ENCODE measurements at regions not wholly inside any gene's neighbourhood (a gene's known extent, or its start where the extent isn't known, plus 50 kb on each side); places are given as distances from the start of the nearest gene placed in this dataset.
A peak's percentile ranks its signal among the peaks of the same experiment; 100 is the strongest.
"Not testable (repeated sequence)": the region's sequence is repeated elsewhere in the genome, so short reads cannot be mapped to it uniquely, and the experiment has no call there.

DNA sequence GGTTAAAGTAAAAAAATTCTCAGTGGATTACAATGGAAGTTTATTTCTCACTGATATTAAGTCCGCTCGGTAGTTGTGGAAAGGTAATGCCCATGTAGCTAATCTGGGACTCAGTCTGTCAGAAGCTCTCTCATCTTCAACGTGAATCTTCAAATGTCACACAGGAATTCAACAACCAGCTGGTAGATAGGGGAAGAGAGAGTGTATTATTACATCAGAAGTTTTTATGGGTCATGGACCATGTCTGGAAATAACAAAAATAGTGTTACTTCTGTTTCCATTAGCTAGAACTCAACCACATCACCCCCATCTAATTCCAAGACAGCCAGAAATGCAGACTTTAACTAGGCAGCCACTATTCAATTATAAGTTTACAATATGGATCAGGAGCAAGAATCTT lies 506.1 kb upstream of the HTR2C start:
- DNase-seq = no peak

DNA sequence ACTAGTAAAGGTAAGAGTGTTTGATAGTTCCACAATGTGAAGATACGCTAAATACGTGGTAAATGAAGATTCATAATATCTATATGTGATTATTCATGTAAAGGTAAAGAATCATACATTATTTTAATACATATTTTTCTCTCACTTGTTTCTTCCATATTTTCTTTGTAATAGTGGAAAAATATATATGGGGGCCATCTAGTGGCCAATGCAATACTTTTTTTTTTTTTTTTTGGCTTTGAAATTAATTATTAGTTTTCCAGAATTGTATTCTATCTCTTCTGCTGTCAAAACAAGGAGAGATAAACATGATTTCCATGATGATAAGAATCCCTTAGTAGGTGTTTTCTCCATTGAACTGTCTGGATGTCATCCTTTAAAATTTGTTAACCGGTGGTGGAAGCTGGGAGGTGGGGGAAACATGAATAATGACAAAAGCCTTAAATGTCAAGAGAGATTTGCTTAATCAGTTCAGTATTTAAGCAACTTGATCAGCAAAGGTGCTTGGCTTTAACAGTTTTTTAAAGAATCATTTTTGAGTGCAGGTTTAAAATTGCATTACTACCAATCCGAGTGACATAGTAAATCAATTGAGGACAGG lies 508.7 kb upstream of the HTR2C start:
- DNase-seq = no peak

DNA sequence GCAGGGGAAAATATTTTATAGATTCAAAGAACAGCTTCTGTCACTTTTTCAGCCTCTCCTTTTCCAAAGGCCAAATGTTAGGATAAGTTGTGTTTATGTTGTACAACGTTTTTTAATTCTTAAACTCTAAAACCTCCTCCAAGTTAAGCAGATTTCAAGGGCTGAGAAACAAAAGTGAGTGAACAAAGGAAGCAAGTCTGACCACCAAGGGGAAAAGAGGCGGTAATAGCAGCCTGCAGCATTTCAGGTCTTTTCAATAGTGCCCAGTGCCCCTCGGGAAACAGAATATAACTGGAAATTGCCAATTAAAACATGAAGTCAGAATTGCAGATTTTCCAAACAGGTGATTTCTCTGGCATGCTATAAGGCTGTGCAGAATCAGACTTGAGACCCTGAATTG lies 510.0 kb upstream of the HTR2C start:
- DNase-seq = no peak

DNA sequence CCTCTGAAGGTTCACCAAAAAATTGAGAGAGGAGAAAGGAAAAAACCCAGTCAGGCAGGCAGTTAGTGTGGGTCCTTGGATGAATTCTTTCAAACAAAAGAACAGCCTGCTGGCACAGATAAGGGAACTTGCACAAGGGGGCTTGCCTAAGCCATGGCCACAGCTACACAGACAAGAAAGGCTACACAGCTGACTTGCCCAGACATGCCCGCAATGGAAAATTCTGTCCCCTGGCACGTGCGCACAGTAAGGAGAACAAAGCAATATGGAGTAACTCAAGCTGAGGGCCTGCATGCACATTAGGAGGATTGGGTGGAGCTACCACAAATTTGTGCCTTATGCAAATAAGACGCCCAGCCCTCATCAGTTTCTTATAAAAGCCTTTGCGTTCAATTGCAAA lies 512.5 kb upstream of the HTR2C start:
- no peak for DNase-seq

DNA sequence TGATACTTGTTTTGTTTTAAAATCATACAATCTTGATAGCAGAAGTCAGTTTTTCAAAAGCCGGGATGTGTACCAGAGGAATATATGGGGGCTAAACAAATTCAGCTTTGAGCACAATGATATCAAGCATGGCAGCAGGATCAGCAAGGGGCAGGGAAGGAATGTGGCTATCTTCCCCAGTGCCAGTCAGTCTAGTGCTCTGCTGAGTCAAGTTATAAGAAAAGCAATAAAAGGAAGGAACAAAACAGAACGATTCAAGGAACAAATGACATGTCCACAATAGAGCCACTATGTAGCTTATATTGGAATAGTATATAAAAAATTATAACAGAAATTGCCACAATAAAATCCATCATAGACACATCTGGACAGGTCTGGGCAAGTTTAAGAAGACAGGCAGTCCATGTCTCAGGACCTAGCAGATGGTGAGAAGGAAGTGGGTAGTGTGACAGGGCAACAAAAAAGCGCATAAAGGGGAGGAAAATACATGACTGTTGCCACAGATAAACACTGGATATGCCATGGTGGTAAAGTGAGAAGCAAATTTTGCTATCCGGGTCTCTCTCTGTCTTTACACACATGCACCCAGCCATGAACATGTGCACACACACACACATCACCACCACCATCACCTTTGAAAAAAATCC lies 518.2 kb upstream of the HTR2C start:
- DNase-seq = no peak

DNA sequence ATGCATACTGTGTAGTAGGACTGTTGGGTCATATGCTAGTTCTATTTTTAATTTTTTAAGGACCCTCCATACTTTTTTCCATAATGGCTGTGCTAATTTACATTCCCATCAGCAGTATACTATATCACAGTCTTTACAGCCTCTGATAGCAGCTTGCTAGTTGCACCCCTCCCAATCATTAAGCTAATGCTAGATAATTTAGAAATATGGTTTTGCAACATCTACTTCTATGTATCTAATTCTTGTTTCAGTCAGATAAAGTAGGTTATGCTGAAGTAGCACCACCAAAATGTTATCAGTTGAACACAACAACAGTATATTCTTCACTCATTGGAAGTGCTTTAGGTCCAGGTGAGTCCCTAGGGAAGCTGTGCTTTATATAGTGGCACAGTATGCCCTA lies 522.7 kb upstream of the HTR2C start:
- no peak for DNase-seq

DNA sequence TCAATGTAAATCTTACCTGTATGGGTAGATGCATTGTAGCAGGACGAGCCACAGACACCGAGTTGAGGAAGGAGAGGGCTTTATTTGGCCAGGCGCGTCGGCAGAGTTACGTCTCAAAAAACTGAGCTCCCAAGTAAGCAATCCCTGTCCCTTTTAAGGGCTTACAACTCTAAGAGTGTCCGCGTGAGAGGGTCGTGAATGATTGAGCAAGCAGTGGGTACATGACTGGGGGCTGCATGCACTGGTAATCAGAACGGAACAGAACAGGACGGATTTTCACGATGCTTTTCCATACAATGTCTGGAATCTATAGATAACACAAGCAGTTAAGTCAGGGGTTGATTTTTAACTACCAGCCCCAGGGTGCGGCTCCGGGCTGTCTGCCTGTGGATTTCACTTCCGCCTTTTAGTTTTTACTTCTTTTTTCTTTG lies 524.9 kb upstream of the HTR2C start:
- DNase-seq = no peak

DNA sequence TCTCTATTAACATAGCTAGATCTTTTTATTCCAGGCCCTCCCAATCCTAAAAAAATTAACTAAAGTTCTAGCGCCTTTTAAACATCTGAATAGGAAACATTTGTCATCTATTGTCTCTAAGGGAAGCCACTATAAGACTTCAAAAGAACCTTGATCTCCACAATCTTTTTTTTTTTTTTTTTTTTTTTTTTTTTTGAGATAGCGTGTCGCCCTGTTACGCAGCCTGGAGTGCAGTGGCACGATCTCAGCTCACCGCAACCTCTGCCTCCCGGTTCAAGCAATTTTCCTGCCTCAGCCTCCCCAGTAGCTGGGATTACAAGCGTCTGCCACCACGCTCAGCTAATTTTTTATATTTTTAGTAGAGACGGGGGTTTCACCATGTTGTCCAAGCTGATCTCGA lies 526.5 kb upstream of the HTR2C start:
- not testable (repeated sequence) for DNase-seq

DNA sequence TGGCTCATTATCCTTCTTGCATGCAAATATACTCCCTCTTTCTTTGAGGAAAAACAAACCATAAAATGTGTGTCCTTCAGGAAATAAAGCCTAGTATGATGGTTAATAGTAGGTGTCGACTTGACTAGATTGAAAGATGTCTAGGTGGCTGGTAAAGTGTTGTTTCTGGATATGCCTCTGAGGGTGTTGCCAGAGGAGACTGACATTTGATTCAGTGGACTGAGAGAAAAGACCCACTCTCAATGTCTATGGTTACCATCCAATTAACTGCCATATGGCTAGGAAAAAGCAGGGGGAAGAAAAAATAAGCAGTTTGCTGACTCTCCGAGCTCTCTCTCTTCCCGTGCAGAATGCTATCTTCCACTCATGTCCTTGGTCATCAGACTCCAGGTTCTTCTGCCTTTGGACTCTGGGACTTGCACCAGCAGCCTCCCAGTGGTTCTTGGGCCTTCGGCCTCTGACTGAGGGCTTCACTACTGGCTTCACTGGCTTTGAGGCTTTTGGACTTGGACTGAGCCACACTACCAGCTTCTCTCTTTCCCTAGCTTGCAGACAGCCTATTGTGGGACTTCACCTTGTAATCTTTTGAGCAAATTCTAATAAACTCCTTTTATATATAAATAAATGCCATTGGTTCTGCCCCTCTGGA lies 532.1 kb upstream of the HTR2C start:
- no peak for DNase-seq

DNA sequence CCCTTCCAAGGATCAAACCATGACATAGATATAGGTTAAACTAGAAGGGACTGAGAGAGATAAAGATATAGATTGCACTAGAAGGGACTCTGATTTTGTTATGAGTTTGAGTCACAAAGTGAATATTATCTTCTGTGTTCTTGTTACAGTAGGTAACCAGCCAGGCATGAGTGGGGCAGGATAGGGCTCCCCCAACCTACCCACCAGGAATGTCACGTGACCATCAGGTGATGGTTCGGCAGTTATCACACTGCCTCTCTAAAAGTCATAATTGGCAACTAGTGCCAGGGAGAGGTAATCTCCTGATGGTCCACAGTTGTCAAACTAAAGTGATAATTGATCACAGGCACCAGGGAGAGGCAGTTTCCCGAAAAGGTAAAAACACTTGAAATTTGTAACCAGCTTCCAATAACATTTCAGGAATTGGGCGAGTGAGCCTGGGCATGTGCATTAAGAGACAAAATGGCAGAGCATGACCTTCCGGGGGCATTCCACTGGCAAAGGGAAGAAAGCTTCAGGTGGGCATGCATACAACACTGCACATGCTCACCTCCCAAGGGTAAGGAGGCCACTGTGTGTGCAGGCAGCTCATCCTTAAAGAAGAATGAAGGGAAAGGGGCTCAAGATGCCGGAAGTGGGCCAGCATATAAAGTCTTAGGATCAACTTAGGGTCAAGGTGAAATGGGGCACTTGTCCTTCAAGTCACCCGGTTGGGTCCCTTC lies 533.6 kb upstream of the HTR2C start:
- no peak for DNase-seq

DNA sequence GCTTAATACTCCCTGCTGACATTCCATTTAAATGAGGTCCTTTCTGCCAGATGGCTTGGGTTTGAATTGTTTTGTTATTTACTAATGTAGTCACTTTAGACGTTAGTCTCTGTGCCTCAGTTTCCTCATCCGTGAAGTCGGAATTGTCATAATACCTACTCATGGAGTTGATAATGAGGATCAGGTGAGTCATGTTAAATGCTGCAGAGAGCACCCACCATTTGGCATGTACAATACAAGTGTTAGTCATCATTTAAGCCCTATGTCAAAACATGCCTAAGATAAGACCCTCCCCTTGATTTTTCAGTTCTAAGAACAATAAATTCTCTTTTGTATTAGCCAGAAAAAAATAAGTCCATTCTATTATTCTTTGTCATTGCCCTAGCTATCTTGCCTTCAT lies 534.8 kb upstream of the HTR2C start:
- no peak for DNase-seq

DNA sequence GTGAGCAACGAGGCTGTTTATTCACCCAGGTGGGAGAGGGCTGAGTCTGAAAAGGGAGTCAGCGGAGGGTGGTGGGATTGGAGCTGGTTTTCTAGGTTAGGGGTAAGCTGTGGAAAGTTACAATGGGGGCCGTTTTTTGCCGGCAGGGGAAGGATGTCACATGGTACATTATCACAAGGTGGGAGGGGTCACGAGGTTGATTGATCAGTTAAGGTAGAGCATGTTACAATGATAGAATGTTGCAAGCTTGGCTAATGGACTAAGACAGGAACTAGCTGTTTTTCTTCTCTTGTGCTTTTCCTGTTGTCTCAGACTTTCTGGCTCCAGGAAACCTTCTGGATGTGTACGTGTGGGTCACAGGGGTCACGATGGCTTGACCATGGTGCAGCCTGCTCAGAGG lies 536.3 kb upstream of the HTR2C start:
- DNase-seq = no peak

DNA sequence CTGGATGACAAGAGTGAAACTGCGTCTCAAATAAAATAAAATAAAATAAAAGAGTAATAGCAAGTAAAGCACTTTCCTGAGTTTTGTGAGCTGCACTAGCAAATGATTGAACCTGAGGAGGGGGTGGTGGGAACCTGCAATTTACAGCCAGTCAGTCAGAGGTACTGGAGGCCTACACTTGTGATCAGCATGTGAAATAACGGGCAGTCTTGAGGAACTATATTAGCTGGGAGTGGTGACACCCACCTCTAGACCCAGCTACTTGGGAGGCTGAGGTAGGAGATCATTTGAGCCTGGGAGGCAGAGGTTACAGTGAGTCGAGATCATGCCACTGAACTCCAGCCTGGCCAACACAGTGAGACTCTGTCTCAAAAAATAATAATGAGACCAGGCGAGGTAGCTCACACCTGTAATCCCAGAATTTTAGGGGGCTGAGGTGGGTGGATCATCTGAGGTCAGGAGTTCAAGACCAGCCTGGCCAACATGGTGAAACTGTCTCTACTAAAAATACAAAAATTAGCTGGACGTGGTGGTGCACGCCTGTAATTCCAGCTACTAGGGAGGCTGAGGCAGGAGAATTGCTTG lies 537.1 kb upstream of the HTR2C start:
- no peak for DNase-seq

DNA sequence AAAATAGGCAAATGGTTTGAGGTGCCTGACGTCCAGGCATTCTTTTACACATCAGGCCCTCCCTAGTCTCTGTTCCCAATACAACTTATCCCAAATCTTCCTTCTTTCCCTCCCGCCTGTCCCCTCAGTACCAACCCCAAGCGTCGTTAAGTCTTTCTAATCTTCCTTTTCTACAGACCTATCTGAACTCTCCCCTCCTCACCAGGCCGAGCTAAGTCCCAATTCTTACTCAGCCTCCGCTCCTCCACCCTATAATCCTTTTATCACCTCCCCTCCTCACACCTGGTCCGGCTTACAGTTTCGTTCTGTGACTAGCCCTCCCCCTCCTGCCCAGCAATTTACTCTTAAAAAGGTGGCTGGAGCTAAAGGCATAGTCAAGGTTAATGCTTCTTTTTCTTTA lies 542.4 kb upstream of the HTR2C start:
- DNase-seq = not testable (repeated sequence)

DNA sequence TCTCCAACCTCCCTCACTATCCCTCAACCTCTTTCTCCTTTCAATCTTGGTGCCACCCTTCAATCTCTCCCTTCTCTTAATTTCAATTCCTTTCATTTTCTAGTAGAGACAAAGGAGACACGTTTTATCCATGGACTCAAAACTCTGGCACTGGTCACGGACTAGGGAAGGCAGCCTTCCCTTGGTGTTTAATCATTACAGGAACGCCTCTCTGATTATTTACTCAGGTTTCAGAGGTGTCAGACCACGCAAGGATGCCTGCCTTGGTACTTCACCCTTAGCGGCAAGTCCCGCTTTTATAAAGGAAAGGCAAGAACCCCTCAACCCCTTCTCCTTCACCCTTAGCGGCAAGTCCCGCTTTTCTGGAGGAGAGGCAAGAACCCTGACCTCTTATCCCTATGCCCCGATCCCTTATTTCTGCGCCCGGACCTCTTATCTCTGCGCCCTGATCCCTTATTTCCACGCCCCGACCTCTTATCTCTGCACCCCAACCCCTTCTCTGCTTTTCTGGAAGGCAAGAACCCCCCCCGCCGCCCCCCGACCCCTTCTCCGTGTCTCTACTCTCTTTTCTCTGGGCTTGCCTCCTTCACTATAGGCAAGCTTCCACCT lies 543.1 kb upstream of the HTR2C start:
- DNase-seq = not testable (repeated sequence)

DNA sequence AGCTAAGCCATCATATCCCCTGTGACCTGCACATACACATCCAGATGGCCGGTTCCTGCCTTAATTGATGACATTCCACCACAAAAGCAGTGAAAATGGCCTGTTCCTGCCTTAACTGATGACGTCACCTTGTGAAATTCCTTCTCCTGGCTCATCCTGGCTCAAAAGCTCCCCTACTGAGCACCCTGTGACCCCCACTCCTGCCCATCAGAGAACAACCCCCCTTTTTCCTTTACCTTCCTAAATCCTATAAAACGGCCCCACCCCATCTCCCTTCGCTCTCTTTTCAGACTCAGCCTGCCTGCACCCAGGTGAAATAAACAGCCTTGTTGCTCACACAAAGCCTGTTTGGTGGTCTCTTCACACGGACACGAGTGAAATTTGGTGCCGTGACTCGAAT lies 543.8 kb upstream of the HTR2C start:
- not testable (repeated sequence) for DNase-seq

DNA sequence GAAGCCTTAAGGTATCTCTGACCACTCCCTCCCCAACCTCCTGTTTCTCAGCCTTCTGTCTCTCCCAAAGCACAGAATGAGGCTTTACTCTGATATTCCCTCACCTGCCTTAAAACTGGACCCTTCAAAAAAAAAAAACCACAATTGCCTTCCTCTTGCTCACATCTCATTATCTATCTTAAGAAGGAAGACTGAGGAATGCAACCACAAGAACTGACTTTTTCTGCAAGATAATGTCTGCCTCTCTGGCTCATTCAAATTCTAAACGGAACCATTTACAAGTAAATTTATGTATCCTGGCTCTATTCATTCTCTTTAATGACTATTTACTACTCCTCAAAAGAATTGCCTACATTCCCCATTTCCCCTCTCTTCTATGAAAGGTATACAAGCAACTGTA lies 545.5 kb upstream of the HTR2C start:
- DNase-seq = no peak

DNA sequence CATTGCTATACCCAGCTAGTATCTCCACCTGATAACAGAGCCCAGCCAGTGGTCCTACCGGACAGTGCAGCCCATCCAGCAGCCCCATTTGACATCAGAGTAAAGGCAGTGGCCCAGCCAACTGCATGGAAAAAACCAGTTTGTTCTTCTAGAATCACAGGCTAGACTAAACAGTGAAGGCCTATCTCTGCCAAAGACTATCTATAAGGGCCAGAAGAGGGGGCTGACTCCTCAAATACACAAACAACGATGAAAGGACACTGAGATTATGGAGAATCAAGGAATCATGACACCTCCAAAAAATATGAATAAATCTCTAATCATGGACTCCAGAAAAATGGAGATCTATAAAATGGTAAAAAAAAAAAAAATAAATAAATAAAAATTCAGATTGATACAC lies 546.4 kb upstream of the HTR2C start:
- DNase-seq = no peak

DNA sequence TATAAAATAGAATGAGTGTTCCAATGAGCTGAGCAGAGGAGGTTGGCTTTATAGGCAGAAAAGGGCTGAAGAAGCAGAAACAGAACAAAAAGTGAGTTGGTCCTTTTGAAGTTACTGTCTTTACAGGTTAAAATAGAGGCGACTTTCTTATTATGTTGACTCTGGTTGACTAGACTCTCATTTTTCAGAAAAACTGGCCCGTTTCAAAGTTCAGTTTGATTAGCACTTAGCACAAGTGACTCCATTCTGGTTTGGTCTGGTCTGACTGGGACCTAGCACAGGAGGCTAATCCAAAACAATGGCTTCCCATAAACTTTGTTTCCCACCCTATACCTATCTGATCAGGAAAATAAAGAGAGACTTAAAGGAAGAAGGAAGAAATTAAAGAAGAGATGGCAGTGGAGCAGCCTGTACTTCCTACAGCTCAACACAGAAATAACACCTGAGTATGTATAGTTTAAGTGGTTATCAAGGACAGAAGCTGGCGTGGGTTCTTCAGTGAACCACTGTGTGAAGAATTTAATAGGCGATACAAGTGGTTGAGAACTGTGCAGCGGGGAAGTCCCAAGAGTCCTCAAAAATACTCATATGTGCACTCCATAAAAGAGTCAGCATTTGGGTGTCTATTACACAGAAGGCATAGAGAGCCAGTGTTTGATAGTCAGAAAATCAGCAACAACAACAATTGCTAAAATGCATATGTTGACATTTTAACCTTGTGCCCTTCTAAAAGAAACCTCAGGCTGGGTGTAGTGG lies 554.8 kb upstream of the HTR2C start:
- peak; percentile 0 for DNase-seq

DNA sequence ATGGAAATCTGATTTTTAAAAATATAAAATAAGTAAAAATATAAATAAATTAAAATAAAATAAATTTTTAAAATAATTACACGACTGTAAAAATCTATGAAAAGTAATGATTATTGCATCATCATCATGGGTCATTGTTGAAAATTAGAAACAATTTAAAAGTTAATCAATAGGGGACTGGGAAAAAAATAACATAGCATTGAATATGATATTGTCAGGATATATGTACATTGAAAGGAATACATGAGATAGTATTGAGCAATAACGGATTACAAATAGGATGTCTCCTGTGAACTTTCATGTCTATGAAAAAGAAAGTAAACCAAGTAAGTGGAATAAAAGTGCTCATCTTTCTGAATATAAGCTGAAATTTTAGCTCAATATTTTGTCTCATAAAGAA lies 566.8 kb upstream of the HTR2C start:
- no peak for DNase-seq

DNA sequence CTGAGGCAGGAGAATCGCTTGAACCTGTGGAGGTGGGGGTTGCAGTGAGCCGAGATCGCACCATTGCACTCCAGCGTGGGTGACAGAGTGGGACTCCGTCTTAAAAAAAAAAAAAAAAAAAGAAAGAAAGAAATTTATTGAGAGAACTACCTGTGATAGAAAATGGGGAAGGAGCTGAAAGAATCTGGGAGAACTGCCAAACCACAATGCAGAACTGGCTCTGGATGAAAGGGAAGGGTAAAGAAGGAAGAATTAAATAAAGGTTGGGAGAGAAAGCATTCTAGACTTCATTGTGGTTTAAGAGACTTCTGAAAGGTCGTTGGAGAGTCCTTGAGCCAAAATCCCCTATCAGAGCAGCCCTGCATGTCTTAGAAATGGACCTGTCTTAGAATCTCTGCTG lies 567.9 kb upstream of the HTR2C start:
- no peak for DNase-seq

DNA sequence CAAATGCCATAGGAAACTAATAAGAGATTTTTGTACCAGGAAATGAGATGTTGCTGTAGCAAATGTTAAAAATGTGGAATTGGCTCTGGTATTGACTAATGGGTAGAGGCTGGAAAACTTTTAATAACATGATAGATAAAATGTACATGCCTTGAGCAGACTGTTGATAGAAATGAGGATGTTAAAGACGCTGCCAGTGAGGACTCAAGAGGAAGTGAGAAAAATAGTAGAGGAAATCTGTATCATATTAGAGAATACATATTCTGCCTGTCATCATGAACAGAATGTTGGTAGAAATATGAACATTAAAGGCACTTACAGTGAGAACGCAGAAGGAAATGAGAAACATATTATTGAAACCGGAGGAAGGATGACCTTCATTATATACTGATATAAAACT lies 577.2 kb upstream of the HTR2C start:
- DNase-seq = no peak
